A673 (cell line): ENCODE measurements at regions not wholly inside any gene's neighbourhood (a gene's known extent, or its start where the extent isn't known, plus 50 kb on each side); places are given as distances from the start of the nearest gene placed in this dataset.
A peak's percentile ranks its signal among the peaks of the same experiment; 100 is the strongest.

Experiments
- BruUV-seq: library from RNA; stranded (reverse); fragments of 400-500 nt; replicated peaks from 2 replicates; lab custom pipeline; 2021; lab: Mats Ljungman, UMichigan
- CTCF ChIA-PET: fragments of 300-600 bp; sonication (Branson Sonifier 250); formaldehyde crosslinking; loops from one replicate; lab custom pipeline; 2022; ENCODE audit warnings: antibody characterized with exemption; lab: Charles Lee
- POLR2A ChIA-PET: fragments of 300-600 bp; sonication (Branson Sonifier 250); formaldehyde crosslinking; loops from one replicate; lab custom pipeline; 2022; ENCODE audit warnings: antibody characterized with exemption; ENCODE audit not compliant: low non-redundant PET; lab: Charles Lee
- DNase-seq: peaks from one replicate; pipeline ENCODE4 v3.0.0-alpha.2; 2015; ENCODE audit warnings: low spot score
- H3K27ac ChIP-seq: fragments of 200-600 bp; sonication (generic); 2 replicates; pipeline ENCODE4 v1.5.1; 2016; ENCODE audit warnings: mixed run types, low read depth, mild to moderate bottlenecking, mixed read lengths, antibody characterized with exemption, low read length; ENCODE audit not compliant: poor library complexity, severe bottlenecking
- H3K27me3 ChIP-seq: fragments of 200-600 bp; sonication (generic); replicated peaks from 2 replicates; pipeline ENCODE4 v1.6.1; 2017; ENCODE audit warnings: mixed run types, low read depth, mild to moderate bottlenecking, mixed read lengths, antibody characterized with exemption, low read length; ENCODE audit not compliant: insufficient read depth, poor library complexity
- H3K36me3 ChIP-seq: fragments of 200-600 bp; sonication (generic); 2 replicates; pipeline ENCODE4 v1.6.1; 2016; ENCODE audit warnings: mixed run types, mild to moderate bottlenecking, mixed read lengths, antibody characterized with exemption, low read length; ENCODE audit not compliant: insufficient read depth, poor library complexity, severe bottlenecking
- H3K4me1 ChIP-seq: fragments of 200-600 bp; sonication (generic); 2 replicates; pipeline ENCODE4 v1.6.1; 2017; ENCODE audit warnings: mixed run types, mild to moderate bottlenecking, mixed read lengths, antibody characterized with exemption, low read length; ENCODE audit not compliant: insufficient read depth, poor library complexity, severe bottlenecking
- H3K4me3 ChIP-seq: fragments of 200-600 bp; sonication (generic); 2 replicates; pipeline ENCODE4 v1.5.1; 2016; ENCODE audit warnings: low read depth, mixed run types, mild to moderate bottlenecking, mixed read lengths, low read length; ENCODE audit not compliant: poor library complexity, severe bottlenecking
- H3K9me3 ChIP-seq: fragments of 200-600 bp; sonication (generic); 2 replicates; pipeline ENCODE4 v1.6.1; 2016; ENCODE audit warnings: mixed run types, low read depth, mild to moderate bottlenecking, mixed read lengths, antibody characterized with exemption, low read length; ENCODE audit not compliant: poor library complexity, severe bottlenecking
- CTCF ChIP-seq: fragments of 300-800, 200-600 bp; sonication (generic); conservative IDR thresholded peaks from 2 replicates; pipeline ENCODE4 v1.5.1; 2017; ENCODE audit warnings: low read depth, mild to moderate bottlenecking, antibody characterized with exemption, low read length, moderate library complexity, mixed read lengths
- EZH2 ChIP-seq: fragments of 200-600 bp; sonication (generic); IDR thresholded peaks from 2 replicates; pipeline ENCODE4 v1.6.1; 2017; ENCODE audit warnings: borderline replicate concordance, low read depth, mild to moderate bottlenecking, mixed read lengths, antibody characterized with exemption, low read length; ENCODE audit not compliant: poor library complexity, severe bottlenecking
- intact Hi-C: fragments of 100-400 bp; cut with micrococcal nuclease; formaldehyde crosslinking; loops from one replicate; pipeline ENCODE4 v1.10.0; 2022; ENCODE audit not compliant: unreplicated experiment

GRCh38 chr2:67210430-67210829 is 186.7 kb upstream of the ETAA1 start:
- no peak overlapping the region for H3K4me3 ChIP-seq
- TF ChIP-seq EZH2 (no peak), CTCF (0 out of 2 replicates have a peak, but pooled peaks have one; percentile 25)
- no TSS peak for BruUV-seq
- peak; percentile 18 for DNase-seq
- H3K4me1 ChIP-seq = peaks cover 41% of the 10 kb centered on the region
- no peaks in the 10 kb centered on the region for H3K36me3 ChIP-seq
- no peaks in the 10 kb centered on the region for H3K27me3 ChIP-seq
- intact Hi-C loops = no loop called here
- ChIA-PET CTCF (no interaction called here), POLR2A (no interaction called here)
- H3K9me3 ChIP-seq = no peaks in the 10 kb centered on the region
- no peak overlapping the region for H3K27ac ChIP-seq

- Histone ChIP-seq H3K27me3 (no peaks in the 10 kb centered on the region), H3K27ac (no peak overlapping the region), H3K4me3 (no peak overlapping the region), H3K4me1 (peaks cover 53% of the 10 kb centered on the region), H3K36me3 (no peaks in the 10 kb centered on the region), H3K9me3 (no peaks in the 10 kb centered on the region)
- TF ChIP-seq CTCF = no peak
- no peak for TF ChIP-seq EZH2
- intact Hi-C loops = no loop called here
- POLR2A ChIA-PET = no interaction called here
- no peak for DNase-seq
- CTCF ChIA-PET = no interaction called here
- BruUV-seq = no TSS peak
These were observed 184.9 kb upstream of the ETAA1 start for GRCh38 chr2:67212203-67212602.

- DNase-seq = no peak
- Histone ChIP-seq H3K36me3 (no peaks in the 10 kb centered on the region), H3K27me3 (no peaks in the 10 kb centered on the region), H3K27ac (no peak overlapping the region), H3K4me3 (no peak overlapping the region), H3K4me1 (peaks cover 53% of the 10 kb centered on the region), H3K9me3 (no peaks in the 10 kb centered on the region)
- BruUV-seq = no TSS peak
- POLR2A ChIA-PET = no interaction called here
- no peak for TF ChIP-seq EZH2
- TF ChIP-seq CTCF = no peak
- intact Hi-C loops = no loop called here
- CTCF ChIA-PET = no interaction called here
These were observed 183.9 kb upstream of the ETAA1 start for GRCh38 chr2:67213270-67213670.
